Thoracic aorta (tissue), 2 donors: ENCODE measurements at regions not wholly inside any gene's neighbourhood (a gene's known extent, or its start where the extent isn't known, plus 50 kb on each side); places are given as distances from the start of the nearest gene placed in this dataset.

Experiments
- ATAC-seq: fragments of 150-250 bp; one replicate; pipeline ENCODE4 v1.8.0; 2017; ENCODE audit warnings: low read depth; ENCODE audit not compliant: insufficient number of reproducible peaks, low FRiP score
- DNase-seq: peaks from one replicate; pipeline ENCODE4 v3.0.0-alpha.2; 2020; ENCODE audit warnings: low spot score
- H3K27ac ChIP-seq, 2 donors: fragments of 200-600 bp; sonication (generic); 1 replicate in 1 of 2; 2 replicates in 1 of 2; pipeline ENCODE4 v1.5.1; 2016; ENCODE audit warnings: mild to moderate bottlenecking in 2 of 2, moderate library complexity in 2 of 2
- H3K27me3 ChIP-seq: fragments of 200-600 bp; sonication (generic); replicated peaks from 2 replicates; pipeline ENCODE4 v1.6.0; 2016; ENCODE audit warnings: mild to moderate bottlenecking; ENCODE audit not compliant: insufficient read depth
- H3K36me3 ChIP-seq: fragments of 200-600 bp; sonication (generic); one replicate; pipeline ENCODE4 v1.5.1; 2016
- H3K4me1 ChIP-seq, 2 donors: fragments of 200-600 bp; sonication (generic); 1 replicate in 1 of 2; 2 replicates in 1 of 2; pipeline versions ENCODE4 v1.5.1 to v1.6.0; 2016; ENCODE audit warnings: low read depth in 2 of 2, mild to moderate bottlenecking in 1 of 2; ENCODE audit not compliant: control insufficient read depth in 1 of 2
- H3K4me3 ChIP-seq: fragments of 200-600 bp; sonication (generic); 2 replicates; pipeline ENCODE4 v1.5.1; 2016; ENCODE audit warnings: mild to moderate bottlenecking
- H3K9me3 ChIP-seq: fragments of 200-600 bp; sonication (generic); 2 replicates; pipeline ENCODE4 v1.5.1; 2016
- CTCF ChIP-seq: fragments of 200-600 bp; sonication (generic); IDR thresholded peaks from one replicate; pipeline ENCODE4 v1.5.1; 2019; ENCODE audit warnings: antibody characterized with exemption

- TF ChIP-seq CTCF: no peak
- H3K4me3 ChIP-seq: no peak overlapping the region
- no peak overlapping the region for H3K27ac ChIP-seq
- no peaks in the 10 kb centered on the region for H3K36me3 ChIP-seq
- DNase-seq: no peak
- H3K4me1 ChIP-seq: no peaks in the 10 kb centered on the region
- ATAC-seq: no peak
- H3K27me3 ChIP-seq: no peaks in the 10 kb centered on the region
- H3K9me3 ChIP-seq: no peaks in the 10 kb centered on the region
Observed at GRCh38 chr1:90335558-90335957, 340.6 kb downstream of the ZNF326 start.

GRCh38 chr1:90334137-90334536, 339.2 kb downstream of the ZNF326 start:
- no peak for DNase-seq
- ATAC-seq: no peak
- Histone ChIP-seq H3K27me3 (no peaks in the 10 kb centered on the region), H3K4me1 (no peaks in the 10 kb centered on the region), H3K36me3 (no peaks in the 10 kb centered on the region), H3K4me3 (no peak overlapping the region), H3K27ac (no peak overlapping the region), H3K9me3 (no peaks in the 10 kb centered on the region)
- no peak for TF ChIP-seq CTCF

- H3K9me3 ChIP-seq: no peaks in the 10 kb centered on the region
- no peak overlapping the region for H3K4me3 ChIP-seq
- H3K27ac ChIP-seq: no peak overlapping the region
- ATAC-seq: no peak
- H3K4me1 ChIP-seq: no peaks in the 10 kb centered on the region
- no peak for TF ChIP-seq CTCF
- H3K36me3 ChIP-seq: no peaks in the 10 kb centered on the region
- no peak for DNase-seq
- no peaks in the 10 kb centered on the region for H3K27me3 ChIP-seq
Observed at GRCh38 chr1:90325168-90325567, 330.3 kb downstream of the ZNF326 start.

GRCh38 chr1:90322186-90322585, 327.3 kb downstream of the ZNF326 start:
- ATAC-seq: no peak
- Histone ChIP-seq H3K4me1 (no peaks in the 10 kb centered on the region), H3K9me3 (no peaks in the 10 kb centered on the region), H3K27ac (no peak overlapping the region), H3K36me3 (no peaks in the 10 kb centered on the region), H3K4me3 (no peak overlapping the region), H3K27me3 (no peaks in the 10 kb centered on the region)
- no peak for TF ChIP-seq CTCF
- DNase-seq: no peak

GRCh38 chr1:90319918-90320317, 325.0 kb downstream of the ZNF326 start:
- ATAC-seq (no peak), DNase-seq (no peak)
- H3K27me3 ChIP-seq: no peaks in the 10 kb centered on the region
- H3K4me3 ChIP-seq: no peak overlapping the region
- no peak for TF ChIP-seq CTCF
- H3K4me1 ChIP-seq: no peaks in the 10 kb centered on the region
- H3K36me3 ChIP-seq: no peaks in the 10 kb centered on the region
- H3K27ac ChIP-seq: no peak overlapping the region
- H3K9me3 ChIP-seq: no peaks in the 10 kb centered on the region
